COLO829 (cell line): ENCODE measurements at regions not wholly inside any gene's neighbourhood (a gene's known extent, or its start where the extent isn't known, plus 50 kb on each side); places are given as distances from the start of the nearest gene placed in this dataset.

Source experiments
- DNase-seq: peaks from one replicate; pipeline ENCODE4 v3.0.0; 2012; ENCODE audit warnings: low spot score

- no peak for DNase-seq
Observed at GRCh38 chrX:98607739-98608138, 1724.0 kb downstream of the RPA4 start.

GRCh38 chrX:98627645-98628044, 1743.9 kb downstream of the RPA4 start:
- no peak for DNase-seq

- DNase-seq = no peak
Observed at GRCh38 chrX:98637451-98637850, 1753.7 kb downstream of the RPA4 start.

DNA sequence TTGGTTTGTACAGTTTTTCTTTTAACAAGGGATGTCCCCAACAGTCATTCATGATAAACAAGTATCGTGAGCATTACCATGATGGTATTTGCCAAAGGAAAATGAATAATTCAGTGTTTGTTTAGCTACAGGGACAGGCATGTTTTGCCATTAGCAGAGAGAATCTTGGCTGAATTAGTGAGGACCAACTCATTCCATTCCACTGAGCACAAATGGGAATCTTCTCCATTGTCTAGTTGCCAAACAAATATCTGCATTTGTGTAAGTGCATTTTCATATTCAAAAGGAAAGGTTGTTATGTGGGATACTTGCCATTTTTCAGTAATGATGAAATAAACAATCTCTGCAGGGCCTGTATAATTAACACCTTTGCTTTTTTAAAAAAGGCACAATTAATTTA, 1762.6 kb downstream of the RPA4 start:
- DNase-seq = no peak

GRCh38 chrX:98654565-98654964, 1755.5 kb downstream of the PCDH19 start:
- no peak for DNase-seq
